IMR-90 (cell line): ENCODE measurements at regions not wholly inside any gene's neighbourhood (a gene's known extent, or its start where the extent isn't known, plus 50 kb on each side); places are given as distances from the start of the nearest gene placed in this dataset.
"Not testable (repeated sequence)": the region's sequence is repeated elsewhere in the genome, so short reads cannot be mapped to it uniquely, and the experiment has no call there.

ENCODE experiments used
- ATAC-seq: fragments of 200-7000 bp; cut with Tn5 transposase; 2 replicates; pipeline ENCODE4 v1.9.1; 2020; ENCODE audit warnings: low read depth, mild to moderate bottlenecking, moderate library complexity
- BruUV-seq: library from RNA; stranded (reverse); fragments of 400-500 nt; replicated peaks from 2 replicates; lab custom pipeline; 2021; lab: Mats Ljungman, UMichigan
- CTCF ChIA-PET: fragments of 300-600 bp; formaldehyde crosslinking; extraction: SDS; loops from one replicate; lab custom pipeline; 2021; ENCODE audit warnings: antibody characterized with exemption; lab: Yijun Ruan, JAX
- POLR2A ChIA-PET: fragments of 300-600 bp; sonication (Branson Sonifier 250); formaldehyde crosslinking; loops from one replicate; lab custom pipeline; 2022; ENCODE audit warnings: antibody characterized with exemption; ENCODE audit not compliant: unreplicated experiment; lab: Charles Lee
- DNase-seq: peaks from one replicate; pipeline ENCODE4 v3.0.0; 2013
- H2AFZ ChIP-seq: replicated peaks from 2 replicates; pipeline ENCODE3; 2013; ENCODE audit warnings: low read length, mild to moderate bottlenecking; ENCODE audit not compliant: poor library complexity
- H2AK5ac ChIP-seq: 2 replicates; pipeline ENCODE4 v1.6.1; 2013; ENCODE audit warnings: low read depth, low read length, inconsistent platforms
- H2AK9ac ChIP-seq: replicated peaks from 2 replicates; pipeline ENCODE3; 2013; ENCODE audit warnings: mild to moderate bottlenecking, low read depth, low read length, moderate library complexity; ENCODE audit not compliant: poor library complexity
- H2BK120ac ChIP-seq: 2 replicates; pipeline ENCODE4 v1.6.1; 2013; ENCODE audit warnings: low read depth, low read length, inconsistent platforms
- H2BK15ac ChIP-seq: 3 replicates; pipeline ENCODE4 v1.6.1; 2013; ENCODE audit warnings: low read depth, low read length, inconsistent platforms
- H2BK20ac ChIP-seq: 2 replicates; pipeline ENCODE4 v1.6.1; 2013; ENCODE audit warnings: low read depth, mild to moderate bottlenecking, inconsistent platforms, low read length, moderate library complexity
- H2BK5ac ChIP-seq: 2 replicates; pipeline ENCODE4 v1.6.1; 2013; ENCODE audit warnings: mild to moderate bottlenecking, low read depth, low read length, inconsistent platforms; ENCODE audit not compliant: poor library complexity, severe bottlenecking
- H3K14ac ChIP-seq: replicated peaks from 2 replicates; pipeline ENCODE4 v1.6.1; 2013; ENCODE audit warnings: low read depth, low read length, inconsistent platforms
- H3K18ac ChIP-seq: 2 replicates; pipeline ENCODE4 v1.6.1; 2013; ENCODE audit warnings: low read depth, low read length, control low read depth
- H3K23ac ChIP-seq: 2 replicates; pipeline ENCODE4 v1.6.1; 2013; ENCODE audit warnings: low read depth, low read length, inconsistent platforms
- H3K27ac ChIP-seq: 2 replicates; pipeline ENCODE4 v1.5.1; 2013; ENCODE audit warnings: mild to moderate bottlenecking, control low read depth, low read length; ENCODE audit not compliant: insufficient read depth
- H3K27me3 ChIP-seq: 2 replicates; pipeline ENCODE4 v1.6.1; 2013; ENCODE audit warnings: low read length; ENCODE audit not compliant: control insufficient read depth, insufficient read depth
- H3K36me3 ChIP-seq: 2 replicates; pipeline ENCODE4 v1.6.1; 2013; ENCODE audit warnings: low read length, mixed read lengths; ENCODE audit not compliant: control insufficient read depth, insufficient read depth
- H3K4ac ChIP-seq: 2 replicates; pipeline ENCODE4 v1.6.1; 2013; ENCODE audit warnings: low read depth, low read length, inconsistent platforms
- H3K4me1 ChIP-seq: 2 replicates; pipeline ENCODE4 v1.6.1; 2013; ENCODE audit warnings: low read length, mixed read lengths; ENCODE audit not compliant: control insufficient read depth, insufficient read depth
- H3K4me2 ChIP-seq: 2 replicates; pipeline ENCODE4 v1.6.1; 2013; ENCODE audit warnings: low read depth, mild to moderate bottlenecking, control low read depth, low read length, moderate library complexity
- H3K4me3 ChIP-seq: 2 replicates; pipeline ENCODE4 v1.5.1; 2013; ENCODE audit warnings: low read depth, mild to moderate bottlenecking, control low read depth, low read length, moderate library complexity; ENCODE audit not compliant: insufficient read depth
- H3K56ac ChIP-seq: 2 replicates; pipeline ENCODE4 v1.6.1; 2013; ENCODE audit warnings: low read length, inconsistent platforms; ENCODE audit not compliant: insufficient read depth; ENCODE audit errors: extremely low read depth
- H3K79me1 ChIP-seq, 2 experiments: 2 replicates each; pipeline ENCODE4 v1.6.1; 2013; ENCODE audit warnings: low read length in 2 of 2, inconsistent platforms in 1 of 2, low read depth in 1 of 2
- H3K9ac ChIP-seq: 2 replicates; pipeline ENCODE4 v1.6.1; 2013; ENCODE audit warnings: low read depth, low read length, control low read depth
- H3K9me1 ChIP-seq: 2 replicates; pipeline ENCODE4 v1.6.1; 2013; ENCODE audit warnings: low read length, inconsistent platforms; ENCODE audit not compliant: insufficient read depth
- H3K9me3 ChIP-seq: 2 replicates; pipeline ENCODE4 v1.6.1; 2013; ENCODE audit warnings: low read length; ENCODE audit not compliant: control insufficient read depth, insufficient read depth
- H4K20me1 ChIP-seq: 2 replicates; pipeline ENCODE4 v1.6.1; 2013; ENCODE audit warnings: low read length, inconsistent platforms; ENCODE audit not compliant: insufficient read depth
- H4K5ac ChIP-seq: 2 replicates; pipeline ENCODE4 v1.6.1; 2013; ENCODE audit warnings: mild to moderate bottlenecking, low read depth, low read length, control low read depth
- H4K8ac ChIP-seq, 2 experiments: 2 replicates each; pipeline ENCODE4 v1.6.1; 2013; ENCODE audit warnings: low read depth in 2 of 2, low read length in 2 of 2, control low read depth in 1 of 2, inconsistent platforms in 1 of 2
- H4K91ac ChIP-seq: 2 replicates; pipeline ENCODE4 v1.6.1; 2013; ENCODE audit warnings: low read depth, low read length, inconsistent platforms; ENCODE audit not compliant: insufficient read depth
- WGBS, 2 experiments: methylation state at CpG; one replicate each; pipeline versions ENCODE4 v1.1.5 to v1.1.7; 2013; ENCODE audit warnings: missing lambda C conversion rate in 2 of 2; ENCODE audit not compliant: insufficient read length in 1 of 2; ENCODE audit errors: extremely low coverage in 2 of 2; 5-methylcytosine and 5-hydroxymethylcytosine counted together
- dilution Hi-C: fragments of 300-500 bp; cut with HindIII; formaldehyde crosslinking; loops from one replicate; pipeline ENCODE4 v1.14.3; 2018; ENCODE audit warnings: low sequenced_read_pairs; ENCODE audit not compliant: unreplicated experiment
- in situ Hi-C: fragments of 300-500 bp; cut with MboI; formaldehyde crosslinking; loops from 3 replicates; pipeline ENCODE4 v1.14.3; 2019; ENCODE audit warnings: low sequenced_read_pairs, inconsistent platforms, mixed read lengths
- intact Hi-C: fragments of 100-400 bp; cut with micrococcal nuclease; formaldehyde crosslinking; loops from 2 replicates; pipeline ENCODE4 v1.10.0; 2022

GRCh38 chr11:89560598-89560997 lies 69.4 kb upstream of the NOX4 start:
- H3K27ac ChIP-seq, H4K91ac ChIP-seq, CTCF ChIA-PET, H3K23ac ChIP-seq, POLR2A ChIA-PET, H4K20me1 ChIP-seq, H3K79me1 ChIP-seq, H3K27me3 ChIP-seq, dilution Hi-C loops, H3K56ac ChIP-seq, H2AFZ ChIP-seq, H3K9me1 ChIP-seq, H3K4ac ChIP-seq, H2AK9ac ChIP-seq, H3K36me3 ChIP-seq, intact Hi-C loops, in situ Hi-C loops, H3K14ac ChIP-seq, H4K8ac ChIP-seq, ATAC-seq, H2BK5ac ChIP-seq, H3K18ac ChIP-seq, H3K9me3 ChIP-seq, H3K9ac ChIP-seq, H3K4me2 ChIP-seq, BruUV-seq, H2BK120ac ChIP-seq, H3K4me3 ChIP-seq, H2BK20ac ChIP-seq, H4K5ac ChIP-seq, H2BK15ac ChIP-seq, H3K4me1 ChIP-seq, H2AK5ac ChIP-seq, DNase-seq: not testable (repeated sequence)
- no CpG with 5 or more reads among the region's 3 CpGs for WGBS, 2 experiments

GRCh38 chr11:89562731-89563130 lies 71.6 kb upstream of the NOX4 start:
- intact Hi-C loops, H3K9me1 ChIP-seq, H3K4me3 ChIP-seq, H4K20me1 ChIP-seq, DNase-seq, H3K9me3 ChIP-seq, H2AFZ ChIP-seq, in situ Hi-C loops, H3K56ac ChIP-seq, H3K23ac ChIP-seq, H2BK5ac ChIP-seq, POLR2A ChIA-PET, H3K14ac ChIP-seq, H2AK9ac ChIP-seq, H3K27ac ChIP-seq, BruUV-seq, H4K5ac ChIP-seq, H3K4me2 ChIP-seq, H3K36me3 ChIP-seq, CTCF ChIA-PET, H2AK5ac ChIP-seq, H2BK15ac ChIP-seq, H3K4ac ChIP-seq, H3K4me1 ChIP-seq, H4K8ac ChIP-seq, H3K27me3 ChIP-seq, H2BK120ac ChIP-seq, H3K18ac ChIP-seq, H3K79me1 ChIP-seq, ATAC-seq, H4K91ac ChIP-seq, H3K9ac ChIP-seq, H2BK20ac ChIP-seq, dilution Hi-C loops: not testable (repeated sequence)
- no CpG with 5 or more reads among the region's 2 CpGs for WGBS, 2 experiments
